Hepatocyte (in vitro differentiated cells): ENCODE measurements at regions not wholly inside any gene's neighbourhood (a gene's known extent, or its start where the extent isn't known, plus 50 kb on each side); places are given as distances from the start of the nearest gene placed in this dataset.

Experiments used
- CTCF ChIP-seq: fragments of 200-600 bp; sonication (generic); IDR thresholded peaks from 2 replicates; pipeline ENCODE4 v1.5.1; 2016; ENCODE audit warnings: antibody characterized with exemption, mild to moderate bottlenecking; ENCODE audit not compliant: poor library complexity
- EZH2 ChIP-seq: fragments of 200-600 bp; sonication (generic); IDR thresholded peaks from 2 replicates; pipeline ENCODE4 v1.6.1; 2016; ENCODE audit warnings: antibody characterized with exemption, mild to moderate bottlenecking, borderline replicate concordance
- EZH2phosphoT487 ChIP-seq: fragments of 200-600 bp; sonication (generic); IDR thresholded peaks from one replicate; pipeline ENCODE4 v1.6.1; 2018; ENCODE audit warnings: antibody characterized with exemption, mild to moderate bottlenecking, low read depth, moderate library complexity; ENCODE audit not compliant: unreplicated experiment, severe bottlenecking

- TF ChIP-seq EZH2 (no peak), CTCF (no peak), EZH2phosphoT487 (no peak)
Observed at GRCh38 chr1:79785964-79786363, 779.4 kb upstream of the ADGRL4 start.
